ENCODE measurements at regions not wholly inside any gene's neighbourhood (a gene's known extent, or its start where the extent isn't known, plus 50 kb on each side); places are given as distances from the start of the nearest gene placed in this dataset.
"Not testable (repeated sequence)": the region's sequence is repeated elsewhere in the genome, so short reads cannot be mapped to it uniquely, and the experiment has no call there.

- TF ChIP-seq, protein P1, sequence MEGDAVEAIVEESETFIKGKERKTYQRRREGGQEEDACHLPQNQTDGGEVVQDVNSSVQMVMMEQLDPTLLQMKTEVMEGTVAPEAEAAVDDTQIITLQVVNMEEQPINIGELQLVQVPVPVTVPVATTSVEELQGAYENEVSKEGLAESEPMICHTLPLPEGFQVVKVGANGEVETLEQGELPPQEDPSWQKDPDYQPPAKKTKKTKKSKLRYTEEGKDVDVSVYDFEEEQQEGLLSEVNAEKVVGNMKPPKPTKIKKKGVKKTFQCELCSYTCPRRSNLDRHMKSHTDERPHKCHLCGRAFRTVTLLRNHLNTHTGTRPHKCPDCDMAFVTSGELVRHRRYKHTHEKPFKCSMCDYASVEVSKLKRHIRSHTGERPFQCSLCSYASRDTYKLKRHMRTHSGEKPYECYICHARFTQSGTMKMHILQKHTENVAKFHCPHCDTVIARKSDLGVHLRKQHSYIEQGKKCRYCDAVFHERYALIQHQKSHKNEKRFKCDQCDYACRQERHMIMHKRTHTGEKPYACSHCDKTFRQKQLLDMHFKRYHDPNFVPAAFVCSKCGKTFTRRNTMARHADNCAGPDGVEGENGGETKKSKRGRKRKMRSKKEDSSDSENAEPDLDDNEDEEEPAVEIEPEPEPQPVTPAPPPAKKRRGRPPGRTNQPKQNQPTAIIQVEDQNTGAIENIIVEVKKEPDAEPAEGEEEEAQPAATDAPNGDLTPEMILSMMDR (conservative IDR thresholded peaks at IDR 0.05; ENCODE audit: low read depth in 2 of 2) = not testable (repeated sequence)
- TF ChIP-seq JUNB (IDR thresholded peaks at IDR 0.05; ENCODE audit: unreplicated experiment); EZH2 (IDR thresholded peaks at IDR 0.05; ENCODE audit: low read depth, unreplicated experiment); POLR2AphosphoS5 (IDR thresholded peaks at IDR 0.05; ENCODE audit: low read depth); ZNF331 (CRISPR knock-in tag; IDR thresholded peaks at IDR 0.05; ENCODE audit: low read depth): not testable (repeated sequence)
Measured at GRCh38 chr7:49033140-49033539, 108.8 kb downstream of the CDC14C start.

Measured in GM23338 (cell line).